ENCODE measurements at regions not wholly inside any gene's neighbourhood (a gene's known extent, or its start where the extent isn't known, plus 50 kb on each side); places are given as distances from the start of the nearest gene placed in this dataset.

DNA sequence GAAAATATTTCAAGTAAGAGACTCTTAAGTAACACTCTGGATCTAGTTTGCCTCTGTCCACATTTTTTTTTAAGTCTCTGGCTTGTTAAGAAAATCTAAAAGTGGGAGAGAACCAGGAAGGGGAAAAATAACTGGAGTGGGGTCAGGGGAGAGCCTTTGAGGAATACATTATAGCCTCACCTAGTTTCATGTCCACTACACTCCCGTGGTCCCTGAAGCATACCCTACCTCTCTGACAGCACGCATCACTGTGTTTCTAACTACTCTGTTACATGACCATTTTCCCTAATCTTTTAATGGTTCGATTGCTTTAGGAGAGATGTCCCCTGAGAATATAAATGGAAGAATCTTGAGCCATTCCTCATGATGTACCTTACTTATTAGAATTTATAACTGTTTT, 318.3 kb downstream of the TMEM167A start (continued):
- TF ChIP-seq CHD7 (IDR thresholded peaks at IDR 0.05; ENCODE audit: insufficient replicate concordance, low read length) (no peak), RXRA (IDR thresholded peaks at IDR 0.05; ENCODE audit: insufficient read depth, low read depth, low read length) (no peak), SAP30 (IDR thresholded peaks at IDR 0.05; ENCODE audit: insufficient read depth, insufficient replicate concordance, low read length) (no peak)

Measured in H1 (cell line).